T-helper 2 cell treated with Interferon-gamma antibody and Interleukin-4, amounts not matched to agents 100 ng/mL and 5 ng/mL, for 36 hours (primary cell): ENCODE measurements at regions not wholly inside any gene's neighbourhood (a gene's known extent, or its start where the extent isn't known, plus 50 kb on each side); places are given as distances from the start of the nearest gene placed in this dataset.

Experiments used
- intact Hi-C: fragments of 100-400 bp; cut with micrococcal nuclease; formaldehyde crosslinking; loops from one replicate; pipeline ENCODE4 v1.15.1; 2023

DNA sequence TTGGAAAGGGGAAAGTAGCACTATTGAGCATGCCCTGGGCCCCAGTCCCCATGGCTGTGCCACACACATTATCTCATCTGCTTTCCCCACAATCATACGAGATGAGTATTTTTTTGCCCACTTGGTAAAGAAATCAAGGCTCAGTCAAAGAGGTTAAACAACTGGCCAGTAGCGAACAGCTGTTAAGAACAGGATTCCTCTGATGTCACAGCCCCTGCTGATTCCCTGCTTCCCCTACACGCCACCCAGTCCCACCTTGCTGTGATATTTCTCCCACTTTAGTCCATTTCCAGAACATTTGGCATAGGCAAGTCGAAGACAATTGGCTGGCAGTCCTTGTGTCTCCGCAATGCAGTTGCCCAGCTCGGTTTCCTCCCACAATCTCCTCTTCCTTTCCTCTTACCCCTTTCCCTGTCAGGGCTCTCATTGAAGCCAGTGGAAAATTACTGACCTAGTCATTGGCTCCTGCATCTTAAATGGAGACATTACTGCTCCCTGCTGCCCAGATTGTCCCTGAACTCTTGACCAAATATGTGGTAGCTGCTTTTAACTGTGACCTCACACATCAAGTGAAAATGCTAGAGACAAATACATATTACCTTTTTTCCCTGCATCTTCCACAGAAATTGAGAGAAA, 56.5 kb upstream of the EEPD1 start:
- intact Hi-C loops = no loop called here

DNA sequence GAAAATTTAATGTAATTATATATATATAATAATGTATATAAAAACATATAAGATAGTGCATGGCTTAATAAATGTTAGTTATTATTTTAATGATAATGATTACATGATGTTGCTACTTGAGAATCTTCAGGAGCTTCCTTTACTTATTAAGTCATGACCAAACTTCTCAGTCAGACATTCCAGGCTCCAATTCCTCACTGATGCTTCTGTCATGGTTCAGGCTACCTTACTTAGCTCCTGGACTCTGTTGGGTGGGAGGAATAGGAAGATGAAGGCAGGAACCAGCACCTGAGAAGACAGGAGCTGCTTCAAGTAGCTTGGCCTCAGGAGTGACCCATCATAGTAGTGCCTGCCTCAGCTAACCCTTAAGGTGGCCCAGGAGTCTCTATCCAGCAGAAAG, 55.0 kb upstream of the EEPD1 start:
- intact Hi-C loops = no loop called here

DNA sequence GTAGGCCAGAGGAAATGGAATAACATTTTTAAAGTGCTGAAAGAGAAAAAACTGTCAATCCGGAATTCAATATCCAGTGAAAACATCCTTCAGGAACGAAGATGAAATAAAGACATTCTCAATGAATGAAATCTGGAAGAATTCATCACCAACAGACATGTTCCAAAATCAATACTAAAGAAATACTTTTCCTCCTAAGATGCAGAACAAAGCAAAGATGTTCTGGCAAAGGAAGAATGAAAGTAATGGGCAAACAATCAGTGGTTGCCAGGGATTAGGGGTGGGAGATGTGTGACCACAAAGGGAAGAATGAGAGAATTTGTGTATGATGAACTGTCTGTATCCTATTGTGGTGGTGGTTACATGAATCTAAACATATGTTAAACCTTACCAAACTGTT, 52.8 kb upstream of the EEPD1 start:
- intact Hi-C loops = no loop called here

GRCh38 chr7:36100634-36101033, 52.4 kb upstream of the EEPD1 start:
- intact Hi-C loops = no loop called here
